B cell (primary cell): ENCODE measurements at regions not wholly inside any gene's neighbourhood (a gene's known extent, or its start where the extent isn't known, plus 50 kb on each side); places are given as distances from the start of the nearest gene placed in this dataset.

Source experiments
- EZH2 ChIP-seq: IDR thresholded peaks from 2 replicates; pipeline ENCODE4 v1.6.1; 2012; ENCODE audit warnings: borderline replicate concordance, low read depth, mild to moderate bottlenecking, moderate library complexity, low read length; ENCODE audit not compliant: insufficient read depth, poor library complexity, severe bottlenecking
- TF ChIP-seq, protein P1 (sequence below): fragments of 200-600 bp; IDR thresholded peaks from one replicate; pipeline ENCODE4 v1.8.0; 2022; ENCODE audit warnings: antibody characterized with exemption, mild to moderate bottlenecking

DNA sequence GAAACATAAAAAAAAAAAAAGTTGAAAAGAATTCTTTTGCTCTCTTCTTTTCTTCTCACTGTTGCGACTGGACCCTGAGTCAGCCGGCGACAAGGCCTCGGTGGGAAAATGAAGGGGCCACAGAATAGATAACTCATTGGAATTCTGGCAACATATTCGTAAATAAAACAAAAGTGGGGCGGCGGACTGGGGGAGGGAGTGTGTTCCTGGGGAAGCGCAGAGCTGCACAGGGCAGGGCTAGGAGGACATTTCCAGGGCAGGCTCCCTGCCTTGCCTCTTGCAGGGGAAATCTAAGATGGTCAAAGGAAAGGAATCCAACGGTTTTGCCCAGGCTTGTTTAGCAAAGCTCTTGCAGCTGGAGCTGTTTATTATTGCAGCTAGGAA, 1042.8 kb upstream of the NR2F2 start:
- TF ChIP-seq, protein P1, sequence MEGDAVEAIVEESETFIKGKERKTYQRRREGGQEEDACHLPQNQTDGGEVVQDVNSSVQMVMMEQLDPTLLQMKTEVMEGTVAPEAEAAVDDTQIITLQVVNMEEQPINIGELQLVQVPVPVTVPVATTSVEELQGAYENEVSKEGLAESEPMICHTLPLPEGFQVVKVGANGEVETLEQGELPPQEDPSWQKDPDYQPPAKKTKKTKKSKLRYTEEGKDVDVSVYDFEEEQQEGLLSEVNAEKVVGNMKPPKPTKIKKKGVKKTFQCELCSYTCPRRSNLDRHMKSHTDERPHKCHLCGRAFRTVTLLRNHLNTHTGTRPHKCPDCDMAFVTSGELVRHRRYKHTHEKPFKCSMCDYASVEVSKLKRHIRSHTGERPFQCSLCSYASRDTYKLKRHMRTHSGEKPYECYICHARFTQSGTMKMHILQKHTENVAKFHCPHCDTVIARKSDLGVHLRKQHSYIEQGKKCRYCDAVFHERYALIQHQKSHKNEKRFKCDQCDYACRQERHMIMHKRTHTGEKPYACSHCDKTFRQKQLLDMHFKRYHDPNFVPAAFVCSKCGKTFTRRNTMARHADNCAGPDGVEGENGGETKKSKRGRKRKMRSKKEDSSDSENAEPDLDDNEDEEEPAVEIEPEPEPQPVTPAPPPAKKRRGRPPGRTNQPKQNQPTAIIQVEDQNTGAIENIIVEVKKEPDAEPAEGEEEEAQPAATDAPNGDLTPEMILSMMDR = no peak
- no peak for TF ChIP-seq EZH2
